ENCODE measurements at regions not wholly inside any gene's neighbourhood (a gene's known extent, or its start where the extent isn't known, plus 50 kb on each side); places are given as distances from the start of the nearest gene placed in this dataset.

GRCh38 chr10:21230219-21230618, 295.3 kb downstream of the SKIDA1 start:
- TF ChIP-seq CTCF (IDR thresholded peaks at IDR 0.05) = no peak
- TF ChIP-seq POLR2A (IDR thresholded peaks at IDR 0.05) = no peak
